ENCODE measurements at regions not wholly inside any gene's neighbourhood (a gene's known extent, or its start where the extent isn't known, plus 50 kb on each side); places are given as distances from the start of the nearest gene placed in this dataset.

- no peak for TF ChIP-seq CTCF (IDR thresholded peaks at IDR 0.05; ENCODE audit: low read length, missing control alignments)
- H3K4me3 ChIP-seq (replicated peaks; ENCODE audit: low read depth, low read length), result no peak overlapping the region
- DNase-seq (ENCODE audit: low read depth), result no peak
These were observed 185.5 kb downstream of the HSD17B3 start for GRCh38 chr9:96116275-96117064.

- TF ChIP-seq CTCF (IDR thresholded peaks at IDR 0.05; ENCODE audit: low read length, missing control alignments), result no peak
- DNase-seq (ENCODE audit: low read depth), result no peak
- H3K4me3 ChIP-seq (replicated peaks; ENCODE audit: low read depth, low read length), result no peak overlapping the region
These were observed 186.1 kb downstream of the HSD17B3 start for GRCh38 chr9:96115836-96116235.

- no peak overlapping the region for H3K4me3 ChIP-seq (replicated peaks; ENCODE audit: low read depth, low read length)
- DNase-seq (ENCODE audit: low read depth), result no peak
- TF ChIP-seq CTCF (IDR thresholded peaks at IDR 0.05; ENCODE audit: low read length, missing control alignments), result no peak
These were observed 188.9 kb downstream of the HSD17B3 start for GRCh38 chr9:96113032-96113431.

- peak; percentile 21 for DNase-seq (ENCODE audit: low read depth)
- no peak for TF ChIP-seq CTCF (IDR thresholded peaks at IDR 0.05; ENCODE audit: low read length, missing control alignments)
- H3K4me3 ChIP-seq (replicated peaks; ENCODE audit: low read depth, low read length), result no peak overlapping the region
These were observed 192.2 kb downstream of the HSD17B3 start for GRCh38 chr9:96109680-96110351.

GRCh38 chr9:96108691-96109380 lies 193.1 kb downstream of the HSD17B3 start:
- TF ChIP-seq CTCF (IDR thresholded peaks at IDR 0.05; ENCODE audit: low read length, missing control alignments), result no peak
- H3K4me3 ChIP-seq (replicated peaks; ENCODE audit: low read depth, low read length), result no peak overlapping the region
- DNase-seq (ENCODE audit: low read depth), result no peak

DNA sequence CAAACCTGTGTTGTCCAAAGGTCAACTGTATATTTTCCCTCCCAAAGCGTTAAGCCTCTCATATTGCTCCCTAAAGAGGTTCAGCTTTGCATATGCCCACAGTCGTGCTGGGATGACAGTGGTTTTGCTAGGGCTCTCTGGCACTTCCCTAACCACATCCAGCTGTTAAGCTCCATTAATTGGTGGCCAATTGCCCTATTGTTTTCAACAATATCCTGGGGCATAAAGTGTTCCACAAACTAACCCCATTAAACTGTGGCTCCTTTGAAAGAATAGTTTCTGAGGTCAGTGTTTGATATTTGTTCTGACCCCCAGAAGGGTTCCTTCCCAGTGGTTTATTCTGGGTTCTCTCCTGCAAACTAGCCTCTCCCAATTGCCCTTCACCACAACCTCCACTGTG lies 194.5 kb downstream of the HSD17B3 start:
- H3K4me3 ChIP-seq (replicated peaks; ENCODE audit: low read depth, low read length), result no peak overlapping the region
- TF ChIP-seq CTCF (IDR thresholded peaks at IDR 0.05; ENCODE audit: low read length, missing control alignments), result no peak
- DNase-seq (ENCODE audit: low read depth), result no peak
